NCI-H146 treated with DMSO at 0.1 percent for 48 hours (cell line): ENCODE measurements at regions not wholly inside any gene's neighbourhood (a gene's known extent, or its start where the extent isn't known, plus 50 kb on each side); places are given as distances from the start of the nearest gene placed in this dataset.

ENCODE experiments used
- DNase-seq: peaks from one replicate; lab custom pipeline; 2025; ENCODE audit not compliant: unreplicated experiment; lab: John Stamatoyannopoulos, UW

DNA sequence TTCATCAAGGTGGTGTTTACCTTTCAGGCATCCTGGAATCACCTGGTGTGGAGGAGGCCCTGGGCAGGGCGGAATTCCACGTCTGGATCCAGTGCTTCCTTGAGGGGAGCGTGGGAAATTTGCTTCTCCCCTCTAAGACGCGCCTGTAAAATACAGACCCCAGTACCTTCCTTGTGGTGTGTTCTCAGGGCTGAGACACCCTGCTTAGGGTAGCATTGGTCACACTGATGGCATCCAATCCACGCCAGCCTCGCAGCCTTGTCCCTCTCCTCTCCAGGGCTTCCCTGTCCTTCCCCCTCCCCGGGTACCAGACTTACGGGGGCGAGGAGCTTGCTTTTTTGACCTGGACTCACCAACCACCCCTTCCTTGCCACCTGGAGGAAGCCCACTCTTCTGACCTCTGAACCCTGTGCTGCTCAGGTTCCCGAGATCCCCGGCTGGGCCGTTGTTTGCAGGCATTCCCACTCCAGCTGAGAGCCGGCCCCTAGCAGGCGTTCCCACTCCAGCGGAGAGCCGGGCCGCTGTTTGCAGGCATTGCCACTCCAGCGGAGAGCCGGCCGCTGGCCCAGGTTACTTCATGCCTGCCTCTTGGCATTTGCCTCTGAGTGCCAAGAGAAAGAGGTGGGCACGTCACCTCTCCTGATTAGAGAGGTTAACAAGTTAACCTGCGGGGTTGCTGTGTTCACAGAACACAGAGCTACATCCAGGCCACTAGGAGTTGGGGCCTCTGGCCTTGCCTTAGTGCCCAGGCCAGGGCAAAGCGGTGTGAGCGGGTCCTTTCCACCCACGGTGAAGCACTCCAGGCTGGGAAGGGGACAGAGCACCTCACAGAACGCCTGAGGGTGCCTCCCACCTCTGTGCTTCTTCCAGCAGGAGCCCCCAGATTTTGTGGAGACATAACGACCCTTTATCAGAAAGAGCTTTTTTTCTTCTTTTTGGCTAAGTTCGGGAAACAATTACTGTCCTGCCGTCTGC, 254.0 kb upstream of the PPP2R2D start:
- DNase-seq, result no peak

GRCh38 chr10:131647789-131648188, 253.0 kb upstream of the PPP2R2D start:
- no peak for DNase-seq

DNA sequence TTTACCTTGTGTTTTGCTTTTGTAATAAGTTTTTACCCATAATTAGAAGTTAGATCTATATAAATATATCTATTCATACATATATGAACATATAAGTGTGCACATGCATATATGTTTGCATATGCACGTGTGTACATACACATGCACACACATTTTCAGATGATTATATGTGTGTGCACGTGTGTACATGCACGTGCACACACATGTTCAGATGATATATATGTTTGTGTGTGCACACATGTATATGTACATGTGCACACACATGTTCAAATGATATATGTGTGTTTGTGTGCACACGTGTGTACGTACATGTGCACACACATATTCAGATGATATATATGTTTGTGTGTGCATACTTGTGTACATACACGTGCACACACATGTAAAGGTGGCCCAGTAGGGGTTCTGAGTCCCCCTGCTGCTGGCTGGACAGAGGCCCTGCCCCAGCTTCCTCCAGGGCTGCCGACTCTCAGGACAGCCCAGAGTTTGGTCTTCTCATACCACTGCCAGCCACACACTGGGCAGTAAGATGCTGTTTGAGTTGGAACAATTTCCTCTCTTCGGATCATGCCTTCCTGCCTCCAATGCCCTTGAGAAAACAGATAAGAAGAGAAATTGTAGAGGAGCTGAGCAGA, 252.3 kb upstream of the PPP2R2D start:
- no peak for DNase-seq

DNA sequence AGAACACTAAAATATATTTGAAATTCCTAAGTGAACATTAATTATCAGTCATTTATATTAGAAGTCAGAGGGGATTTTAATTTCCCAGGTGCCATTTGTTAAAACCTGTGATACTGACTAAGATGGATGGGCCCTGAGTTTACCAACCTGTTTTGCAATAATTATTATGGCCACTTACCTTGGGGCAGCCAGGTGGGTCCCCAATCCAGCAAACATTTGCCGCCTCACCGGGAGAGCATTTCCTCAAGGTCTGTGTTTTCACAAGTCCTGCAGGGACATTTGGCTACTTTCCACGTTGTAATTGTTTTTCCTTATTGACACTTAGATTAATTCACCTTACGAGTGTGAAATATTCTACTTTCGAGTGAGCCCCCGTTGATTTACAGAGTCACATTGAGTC, 251.2 kb upstream of the PPP2R2D start:
- no peak for DNase-seq

DNA sequence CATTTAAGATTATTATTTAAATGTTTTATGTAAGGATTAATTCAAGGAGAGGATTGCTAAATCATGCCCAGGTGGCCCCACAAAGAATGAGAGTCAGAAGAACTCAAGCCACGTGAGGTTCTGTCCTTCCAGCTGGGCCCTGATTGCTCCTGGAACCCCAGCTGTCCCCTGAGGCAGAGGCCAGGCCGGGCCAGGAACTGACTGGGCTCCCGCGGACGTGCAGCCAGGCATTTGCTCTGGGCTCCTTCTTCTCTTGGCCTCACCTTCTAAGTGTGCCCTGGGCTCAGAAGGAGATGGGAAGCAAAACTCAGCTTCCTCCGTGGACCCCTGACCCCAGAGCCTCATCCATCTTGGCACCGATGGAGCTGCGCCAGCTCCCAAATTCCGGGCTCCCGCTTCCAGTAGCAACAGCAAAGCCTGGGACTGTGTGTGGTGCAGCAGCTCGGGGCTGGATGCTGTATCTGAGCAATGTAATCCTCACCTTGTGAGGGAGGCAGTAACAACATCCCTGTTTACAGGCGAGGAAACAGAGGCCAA, 250.6 kb upstream of the PPP2R2D start:
- DNase-seq, result no peak

DNA sequence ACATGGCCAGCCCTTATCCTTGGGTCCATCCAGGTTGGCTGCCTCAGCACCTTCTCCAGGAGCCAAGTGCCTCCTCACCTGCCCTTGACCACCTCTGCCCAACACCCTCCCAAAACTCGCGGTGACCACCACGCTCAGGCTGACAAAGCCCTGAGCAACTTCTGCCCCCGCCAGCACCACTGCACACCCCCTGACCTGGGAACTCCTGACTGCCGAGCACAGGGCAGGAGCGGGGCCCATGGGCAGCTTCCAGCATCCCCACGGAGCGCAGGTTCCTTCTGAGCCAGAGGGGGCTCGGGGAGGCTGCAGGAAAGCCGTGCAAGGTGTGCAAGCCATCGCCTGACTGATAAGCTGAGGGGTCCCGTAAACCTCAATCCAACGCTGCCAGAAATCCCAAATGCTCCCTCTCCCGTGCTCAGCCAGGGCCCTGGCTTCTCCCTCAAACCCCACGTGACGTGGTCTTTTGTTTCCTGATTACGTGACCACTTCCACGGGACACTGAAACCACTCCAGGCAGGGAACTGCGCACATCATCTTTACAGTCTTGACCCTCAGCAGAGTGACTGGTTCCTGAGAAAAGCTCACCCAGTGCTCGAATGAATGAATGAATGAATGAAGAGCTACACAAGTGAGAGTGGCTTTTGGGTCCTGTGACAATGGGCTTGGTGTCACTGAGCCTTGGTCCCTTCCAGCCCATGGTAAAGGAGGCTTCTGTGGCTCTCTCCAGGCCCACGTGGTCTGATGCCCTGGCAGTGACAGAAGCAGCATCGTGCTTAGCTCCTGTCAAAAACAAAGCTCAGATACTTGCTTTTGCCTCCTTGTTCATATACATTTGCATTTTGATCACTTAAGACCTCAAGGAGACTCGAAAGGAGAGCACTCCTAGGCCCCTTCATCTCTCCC, 249.8 kb upstream of the PPP2R2D start:
- DNase-seq, result no peak

GRCh38 chr10:131651674-131652437, 249.0 kb upstream of the PPP2R2D start:
- DNase-seq, result no peak

DNA sequence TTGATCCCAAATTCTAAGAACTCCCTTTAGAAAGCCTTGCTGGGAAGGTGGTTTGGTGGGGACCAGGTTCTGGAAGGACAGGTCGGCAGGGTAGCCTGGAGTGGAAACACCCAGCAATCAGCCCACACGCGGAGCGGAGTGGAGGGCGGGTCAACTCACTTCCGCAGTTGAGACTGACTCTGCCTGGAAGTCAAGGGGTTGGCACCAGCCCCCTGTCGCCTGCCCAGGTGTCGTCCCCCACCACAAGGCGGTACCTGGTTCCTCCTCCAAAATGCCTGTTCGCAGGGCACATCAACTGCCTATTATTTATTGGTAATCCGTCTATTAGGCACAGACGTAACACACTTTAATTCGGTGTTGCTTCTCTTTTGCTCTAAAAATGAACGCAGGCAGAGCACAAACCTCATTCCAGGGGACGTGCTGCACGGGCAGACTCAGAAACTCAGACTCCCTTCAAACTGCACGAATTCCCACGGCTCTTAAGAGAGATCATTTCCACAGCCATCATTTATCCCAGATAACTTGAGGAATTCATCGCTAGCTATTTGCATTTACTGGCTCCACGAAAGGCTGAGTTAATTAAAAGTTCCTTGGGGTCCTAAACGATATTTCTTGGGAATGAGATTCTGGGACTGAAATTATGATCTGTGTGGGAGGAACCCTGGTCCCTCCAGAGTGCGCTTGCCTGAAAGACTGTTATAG, 248.2 kb upstream of the PPP2R2D start:
- DNase-seq, result no peak

DNA sequence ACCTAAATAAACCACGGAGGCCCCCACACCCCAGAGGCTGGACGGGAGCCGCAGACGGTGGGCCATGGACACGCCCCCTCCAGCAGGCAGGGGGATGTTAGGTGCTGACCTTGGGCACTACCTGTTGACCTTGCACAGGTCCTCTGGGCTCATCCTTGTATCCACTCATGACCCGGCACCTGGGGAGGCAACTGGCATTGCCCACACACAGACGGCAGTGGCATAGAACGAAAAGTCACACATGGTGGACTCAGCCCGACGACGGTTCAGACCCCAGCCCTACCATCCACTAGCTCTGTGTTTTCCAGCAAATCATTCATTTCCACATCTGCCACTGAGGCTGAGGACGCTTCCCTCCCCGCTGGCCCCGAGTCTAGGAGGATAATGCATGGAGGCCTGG, 247.7 kb upstream of the PPP2R2D start:
- DNase-seq, result no peak

DNA sequence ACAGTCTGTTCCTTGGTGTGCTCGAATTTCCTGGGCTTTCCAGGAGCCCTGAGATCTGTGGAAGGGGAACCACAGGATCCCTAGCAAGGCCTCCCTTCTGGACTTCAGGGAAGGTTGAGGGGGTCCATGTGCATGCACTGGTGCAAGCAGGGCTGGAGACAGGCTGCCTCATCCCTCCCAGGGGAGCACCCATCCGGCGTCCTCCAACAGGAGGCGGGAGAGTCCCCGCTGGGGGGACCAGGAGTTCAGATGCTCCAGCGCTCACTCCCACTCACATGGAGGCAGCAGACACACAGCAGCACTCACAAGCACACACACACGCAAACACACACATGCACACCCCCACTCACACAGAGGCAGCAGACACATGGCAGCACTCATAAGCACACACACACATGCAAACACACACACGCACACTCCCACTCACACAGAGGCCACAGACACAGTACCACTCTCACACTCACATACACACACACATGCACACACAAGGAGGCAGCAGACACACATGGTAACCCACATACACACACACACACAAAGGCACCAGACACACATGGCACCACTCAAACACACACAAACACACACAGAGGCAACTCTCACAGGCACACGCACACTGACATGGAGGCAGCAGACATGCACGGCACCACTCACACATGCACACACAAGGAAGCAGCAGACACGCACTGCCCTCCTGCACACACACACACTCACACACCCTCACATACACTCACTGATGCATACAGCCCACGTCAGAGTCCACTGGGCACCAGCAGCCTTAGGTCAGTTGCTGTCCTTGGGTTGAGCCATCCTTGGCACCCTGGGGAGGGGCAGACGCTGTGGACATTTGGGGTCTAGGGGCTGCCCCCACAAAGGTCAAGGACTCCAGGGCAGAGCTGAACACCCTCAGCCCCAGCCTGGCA, 247.0 kb upstream of the PPP2R2D start:
- DNase-seq, result no peak

DNA sequence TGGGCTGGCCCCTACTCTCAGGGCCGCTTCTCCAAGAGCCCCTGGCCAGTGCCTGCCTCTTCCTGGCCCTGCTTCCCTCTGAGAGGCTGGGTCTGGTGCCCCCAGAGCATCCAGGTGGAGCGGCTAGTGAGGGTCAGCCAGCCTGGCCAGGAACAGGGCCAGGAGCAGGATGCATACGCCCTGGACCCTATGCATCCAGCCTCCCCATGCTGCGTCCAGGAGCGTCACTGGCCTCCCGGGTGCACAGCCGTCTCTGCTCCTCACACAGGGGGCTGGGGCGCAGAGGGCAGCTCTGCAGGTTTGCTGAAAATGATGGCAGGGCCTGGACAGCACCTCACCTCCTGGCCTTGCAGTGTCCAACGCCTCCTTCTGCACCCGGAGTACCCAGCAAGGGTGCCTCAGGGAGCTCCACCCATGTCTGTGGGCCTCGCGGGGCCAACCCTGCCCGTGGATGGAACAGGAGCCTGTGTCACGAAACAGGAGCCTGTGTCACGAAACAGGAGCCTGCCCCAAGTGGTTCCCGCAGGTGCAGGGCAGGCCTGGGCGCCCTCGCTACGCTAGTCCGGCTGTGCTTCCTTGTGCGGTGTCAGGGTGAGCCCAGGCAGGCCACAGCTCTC, 246.2 kb upstream of the PPP2R2D start:
- no peak for DNase-seq

DNA sequence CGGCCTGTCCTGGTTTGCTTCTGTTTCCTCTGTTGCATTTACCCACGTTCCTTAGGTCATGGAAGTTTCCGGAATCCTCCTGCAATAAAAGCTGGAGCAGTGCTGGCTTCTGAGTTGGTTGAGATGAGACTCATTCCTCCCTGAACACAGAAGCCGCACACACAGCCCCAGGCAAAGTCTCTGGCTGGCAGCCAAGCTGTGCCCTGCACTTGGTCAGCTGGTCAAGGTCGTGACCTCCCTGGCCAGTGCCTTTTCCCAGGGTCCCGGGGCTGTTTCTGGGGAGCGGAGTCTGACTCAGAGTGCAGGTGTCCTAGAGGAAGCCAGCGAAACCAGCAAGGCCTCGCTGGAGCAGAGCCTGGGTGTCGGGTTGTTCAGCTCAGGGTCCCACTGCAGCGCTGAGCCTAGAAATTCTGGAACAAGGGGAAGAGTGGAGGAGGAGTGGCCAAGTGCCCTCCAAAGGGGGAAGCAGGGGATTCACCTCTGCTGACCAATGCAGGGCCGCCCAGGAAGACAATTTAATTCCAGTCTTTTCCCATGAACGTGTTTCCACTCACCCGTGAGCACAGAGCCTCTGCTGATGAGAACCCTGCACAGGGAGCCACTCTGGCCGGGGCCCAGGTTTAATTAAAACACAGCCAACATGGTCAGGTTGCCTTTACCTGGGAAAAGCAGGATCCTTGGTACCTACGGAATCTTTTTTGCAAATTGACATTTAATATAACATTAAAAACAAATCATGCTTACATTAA, 245.5 kb upstream of the PPP2R2D start:
- DNase-seq, result no peak

- no peak for DNase-seq
These were observed 244.8 kb upstream of the PPP2R2D start for GRCh38 chr10:131656009-131656408.

GRCh38 chr10:131656431-131656841, 244.4 kb upstream of the PPP2R2D start:
- no peak for DNase-seq

DNA sequence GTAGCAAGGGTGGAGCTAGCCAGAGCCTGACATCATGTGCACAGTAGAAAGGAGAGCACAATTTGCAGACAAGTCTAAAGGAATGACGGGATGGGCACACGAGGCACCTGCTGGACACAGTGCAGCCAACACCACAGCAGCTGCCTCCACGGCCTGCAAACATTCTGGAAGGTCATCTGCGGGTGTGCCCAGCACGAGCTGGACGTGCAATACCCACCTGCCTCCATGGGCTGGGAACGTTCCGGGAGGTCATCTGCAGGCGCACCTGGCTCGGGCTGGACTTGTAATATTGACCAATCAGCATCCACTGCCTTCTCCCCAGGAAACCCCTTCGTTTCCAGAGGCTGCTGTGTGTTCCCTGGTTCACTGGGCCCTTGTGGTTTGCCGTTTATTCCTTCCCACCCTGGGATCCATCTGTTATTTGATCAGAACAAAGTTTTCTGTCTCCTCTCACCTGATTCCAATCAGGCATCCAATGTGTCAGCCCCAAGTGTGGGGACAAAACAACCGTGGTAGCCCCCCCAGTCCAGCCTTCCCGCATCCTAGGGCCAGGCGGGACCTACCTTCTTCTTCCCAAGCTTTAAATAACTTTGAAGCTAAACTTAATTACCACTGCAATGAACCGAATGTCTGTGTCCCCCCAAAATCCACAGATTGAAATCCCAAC, 243.4 kb upstream of the PPP2R2D start:
- no peak for DNase-seq

GRCh38 chr10:131657985-131658330, 242.8 kb upstream of the PPP2R2D start:
- no peak for DNase-seq

GRCh38 chr10:131658476-131659110, 242.2 kb upstream of the PPP2R2D start:
- DNase-seq, result no peak
